ENCODE measurements at regions not wholly inside any gene's neighbourhood (a gene's known extent, or its start where the extent isn't known, plus 50 kb on each side); places are given as distances from the start of the nearest gene placed in this dataset.

DNA sequence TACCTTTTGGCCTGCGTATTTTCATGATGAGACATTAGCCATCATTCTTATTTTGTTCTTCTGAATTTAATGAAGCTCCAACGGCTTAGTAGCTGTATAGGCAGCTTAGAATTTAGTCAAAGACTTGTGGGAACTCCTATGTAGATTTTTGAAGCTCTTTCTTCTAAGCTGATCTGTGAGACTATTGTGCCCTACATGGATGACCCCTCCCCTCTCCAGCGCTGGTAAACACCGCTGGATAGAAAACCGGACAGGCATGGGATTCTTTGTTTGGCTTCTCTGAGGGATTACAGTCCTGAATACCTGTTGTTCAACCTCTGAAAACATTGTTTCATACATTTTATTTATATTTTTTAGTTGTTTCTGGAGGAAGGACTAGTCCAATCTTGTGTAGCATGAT is 1353.4 kb downstream of the GRIK2 start:
- TF ChIP-seq PRRX2 (CRISPR knock-in tag; IDR thresholded peaks at IDR 0.05): no peak
- TF ChIP-seq ZNF121 (CRISPR knock-in tag; IDR thresholded peaks at IDR 0.05): no peak
- no peak for TF ChIP-seq ZNF219 (CRISPR knock-in tag; IDR thresholded peaks at IDR 0.05; ENCODE audit: borderline replicate concordance)
- no peak for TF ChIP-seq FOXJ3 (CRISPR knock-in tag; IDR thresholded peaks at IDR 0.05; ENCODE audit: borderline replicate concordance)
- no peak for TF ChIP-seq ETV6 (CRISPR knock-in tag; IDR thresholded peaks at IDR 0.05)
- no peak for TF ChIP-seq CREB1 (CRISPR knock-in tag; IDR thresholded peaks at IDR 0.05)
- no peak for TF ChIP-seq ZNF416 (CRISPR knock-in tag; IDR thresholded peaks at IDR 0.05)
- TF ChIP-seq, protein P1, sequence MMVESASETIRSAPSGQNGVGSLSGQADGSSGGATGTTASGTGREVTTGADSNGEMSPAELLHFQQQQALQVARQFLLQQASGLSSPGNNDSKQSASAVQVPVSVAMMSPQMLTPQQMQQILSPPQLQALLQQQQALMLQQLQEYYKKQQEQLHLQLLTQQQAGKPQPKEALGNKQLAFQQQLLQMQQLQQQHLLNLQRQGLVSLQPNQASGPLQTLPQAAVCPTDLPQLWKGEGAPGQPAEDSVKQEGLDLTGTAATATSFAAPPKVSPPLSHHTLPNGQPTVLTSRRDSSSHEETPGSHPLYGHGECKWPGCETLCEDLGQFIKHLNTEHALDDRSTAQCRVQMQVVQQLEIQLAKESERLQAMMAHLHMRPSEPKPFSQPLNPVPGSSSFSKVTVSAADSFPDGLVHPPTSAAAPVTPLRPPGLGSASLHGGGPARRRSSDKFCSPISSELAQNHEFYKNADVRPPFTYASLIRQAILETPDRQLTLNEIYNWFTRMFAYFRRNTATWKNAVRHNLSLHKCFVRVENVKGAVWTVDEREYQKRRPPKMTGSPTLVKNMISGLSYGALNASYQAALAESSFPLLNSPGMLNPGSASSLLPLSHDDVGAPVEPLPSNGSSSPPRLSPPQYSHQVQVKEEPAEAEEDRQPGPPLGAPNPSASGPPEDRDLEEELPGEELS (CRISPR knock-in tag; IDR thresholded peaks at IDR 0.05): no peak
- no peak for TF ChIP-seq JUN (CRISPR knock-in tag; IDR thresholded peaks at IDR 0.05)
- TF ChIP-seq GABPB1 (CRISPR knock-in tag; IDR thresholded peaks at IDR 0.05): no peak
- TF ChIP-seq ZBTB21 (CRISPR knock-in tag; IDR thresholded peaks at IDR 0.05; ENCODE audit: borderline replicate concordance): no peak
- Mint-ChIP-seq H3K9me3 (no peaks in the 10 kb centered on the region), H3K4me3 (no peak overlapping the region), H3K27ac (no peak overlapping the region), H3K36me3 (no peaks in the 10 kb centered on the region), H3K4me1 (peaks cover 16% of the 10 kb centered on the region), H3K27me3 (ENCODE audit: low read depth) (no peaks in the 10 kb centered on the region)
- DNase-seq (ENCODE audit: low spot score) (no peak), ATAC-seq (no peak)
- POLR2A ChIA-PET: no interaction called here
- CTCF ChIA-PET: no interaction called here

DNA sequence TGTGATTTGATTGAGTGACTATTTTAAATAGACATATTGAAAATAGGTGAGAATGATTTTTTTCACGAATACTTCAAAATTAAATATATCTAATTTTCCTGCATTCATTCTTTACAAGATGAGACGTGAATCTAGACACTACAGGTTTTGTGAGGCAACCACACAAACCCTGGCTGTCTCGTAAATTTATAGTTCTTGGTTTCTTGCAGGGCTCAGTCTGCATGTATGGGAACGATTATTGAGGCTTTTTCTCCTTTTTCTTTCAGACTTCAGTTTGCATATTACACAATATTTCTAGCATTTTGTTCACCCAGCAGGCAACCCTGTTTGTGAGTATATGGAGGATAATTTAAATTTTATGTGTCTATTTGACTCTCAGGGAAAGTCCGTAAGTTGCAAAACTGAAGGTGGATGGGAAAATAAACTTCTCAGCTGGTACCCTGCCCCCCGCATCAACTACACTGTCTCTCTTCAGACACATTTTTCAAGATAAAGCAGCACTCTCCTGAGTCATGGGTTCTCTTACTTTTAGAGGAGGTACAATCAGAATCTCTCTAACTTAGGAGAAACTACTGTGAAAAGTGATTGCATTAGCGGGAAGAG is 1349.3 kb downstream of the GRIK2 start:
- peak overlapping the region; percentile 55; the same call in 1 of the 2 replicates for H3K27ac Mint-ChIP-seq
- peaks cover 25% of the 10 kb centered on the region for H3K4me1 Mint-ChIP-seq
- no peaks in the 10 kb centered on the region for H3K27me3 Mint-ChIP-seq (ENCODE audit: low read depth)
- no peak for TF ChIP-seq HMGA2 (CRISPR knock-in tag; IDR thresholded peaks at IDR 0.05)
- TF ChIP-seq, protein P2, sequence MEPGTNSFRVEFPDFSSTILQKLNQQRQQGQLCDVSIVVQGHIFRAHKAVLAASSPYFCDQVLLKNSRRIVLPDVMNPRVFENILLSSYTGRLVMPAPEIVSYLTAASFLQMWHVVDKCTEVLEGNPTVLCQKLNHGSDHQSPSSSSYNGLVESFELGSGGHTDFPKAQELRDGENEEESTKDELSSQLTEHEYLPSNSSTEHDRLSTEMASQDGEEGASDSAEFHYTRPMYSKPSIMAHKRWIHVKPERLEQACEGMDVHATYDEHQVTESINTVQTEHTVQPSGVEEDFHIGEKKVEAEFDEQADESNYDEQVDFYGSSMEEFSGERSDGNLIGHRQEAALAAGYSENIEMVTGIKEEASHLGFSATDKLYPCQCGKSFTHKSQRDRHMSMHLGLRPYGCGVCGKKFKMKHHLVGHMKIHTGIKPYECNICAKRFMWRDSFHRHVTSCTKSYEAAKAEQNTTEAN (CRISPR knock-in tag; IDR thresholded peaks at IDR 0.05): no peak
- no peak for TF ChIP-seq GTF2I (CRISPR knock-in tag; conservative IDR thresholded peaks at IDR 0.05)
- no peak for TF ChIP-seq ZMAT4 (CRISPR knock-in tag; IDR thresholded peaks at IDR 0.05)
- no peak for TF ChIP-seq IRF2 (CRISPR knock-in tag; IDR thresholded peaks at IDR 0.05; ENCODE audit: borderline replicate concordance, low read depth)
- TF ChIP-seq, protein P3, sequence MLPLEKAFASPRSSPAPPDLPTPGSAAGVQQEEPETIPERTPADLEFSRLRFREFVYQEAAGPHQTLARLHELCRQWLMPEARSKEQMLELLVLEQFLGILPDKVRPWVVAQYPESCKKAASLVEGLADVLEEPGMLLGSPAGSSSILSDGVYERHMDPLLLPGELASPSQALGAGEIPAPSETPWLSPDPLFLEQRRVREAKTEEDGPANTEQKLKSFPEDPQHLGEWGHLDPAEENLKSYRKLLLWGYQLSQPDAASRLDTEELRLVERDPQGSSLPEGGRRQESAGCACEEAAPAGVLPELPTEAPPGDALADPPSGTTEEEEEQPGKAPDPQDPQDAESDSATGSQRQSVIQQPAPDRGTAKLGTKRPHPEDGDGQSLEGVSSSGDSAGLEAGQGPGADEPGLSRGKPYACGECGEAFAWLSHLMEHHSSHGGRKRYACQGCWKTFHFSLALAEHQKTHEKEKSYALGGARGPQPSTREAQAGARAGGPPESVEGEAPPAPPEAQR (CRISPR knock-in tag; IDR thresholded peaks at IDR 0.05): no peak
- TF ChIP-seq TP53 (CRISPR knock-in tag; IDR thresholded peaks at IDR 0.05): no peak
- TF ChIP-seq NFATC4 (CRISPR knock-in tag; IDR thresholded peaks at IDR 0.05): no peak
- TF ChIP-seq ATF1 (CRISPR knock-in tag; IDR thresholded peaks at IDR 0.05): no peak
- no peak for TF ChIP-seq ZNF396 (CRISPR knock-in tag; IDR thresholded peaks at IDR 0.05; ENCODE audit: borderline replicate concordance)
- TF ChIP-seq, protein P4, sequence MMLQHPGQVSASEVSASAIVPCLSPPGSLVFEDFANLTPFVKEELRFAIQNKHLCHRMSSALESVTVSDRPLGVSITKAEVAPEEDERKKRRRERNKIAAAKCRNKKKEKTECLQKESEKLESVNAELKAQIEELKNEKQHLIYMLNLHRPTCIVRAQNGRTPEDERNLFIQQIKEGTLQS (CRISPR knock-in tag; conservative IDR thresholded peaks at IDR 0.05): no peak
- TF ChIP-seq, protein P5, sequence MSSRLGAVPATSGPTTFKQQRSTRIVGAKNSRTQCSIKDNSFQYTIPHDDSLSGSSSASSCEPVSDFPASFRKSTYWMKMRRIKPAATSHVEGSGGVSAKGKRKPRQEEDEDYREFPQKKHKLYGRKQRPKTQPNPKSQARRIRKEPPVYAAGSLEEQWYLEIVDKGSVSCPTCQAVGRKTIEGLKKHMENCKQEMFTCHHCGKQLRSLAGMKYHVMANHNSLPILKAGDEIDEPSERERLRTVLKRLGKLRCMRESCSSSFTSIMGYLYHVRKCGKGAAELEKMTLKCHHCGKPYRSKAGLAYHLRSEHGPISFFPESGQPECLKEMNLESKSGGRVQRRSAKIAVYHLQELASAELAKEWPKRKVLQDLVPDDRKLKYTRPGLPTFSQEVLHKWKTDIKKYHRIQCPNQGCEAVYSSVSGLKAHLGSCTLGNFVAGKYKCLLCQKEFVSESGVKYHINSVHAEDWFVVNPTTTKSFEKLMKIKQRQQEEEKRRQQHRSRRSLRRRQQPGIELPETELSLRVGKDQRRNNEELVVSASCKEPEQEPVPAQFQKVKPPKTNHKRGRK (CRISPR knock-in tag; IDR thresholded peaks at IDR 0.05; ENCODE audit: borderline replicate concordance): no peak
- TF ChIP-seq ZNF138 (CRISPR knock-in tag; conservative IDR thresholded peaks at IDR 0.05): no peak
- TF ChIP-seq CTCF (IDR thresholded peaks at IDR 0.05): no peak
- no peak for TF ChIP-seq E2F5 (CRISPR knock-in tag; IDR thresholded peaks at IDR 0.05)
- POLR2A ChIA-PET: no interaction called here
- no peaks in the 10 kb centered on the region for H3K36me3 Mint-ChIP-seq
- CTCF ChIA-PET: no interaction called here
- DNase-seq (ENCODE audit: low spot score) (no peak), ATAC-seq (no peak)
- H3K9me3 Mint-ChIP-seq: no peaks in the 10 kb centered on the region
- H3K4me3 Mint-ChIP-seq: no peak overlapping the region; the same call in 1 of the 2 replicates

Data from WTC11 (cell line).